ENCODE measurements at regions not wholly inside any gene's neighbourhood (a gene's known extent, or its start where the extent isn't known, plus 50 kb on each side); places are given as distances from the start of the nearest gene placed in this dataset.

- Histone ChIP-seq H3K27me3 (replicated peaks) (no peaks in the 10 kb centered on the region), H3K36me3 (no peaks in the 10 kb centered on the region), H3K27ac (no peak overlapping the region), H3K4me1 (replicated peaks) (no peaks in the 10 kb centered on the region), H3K4me3 (no peak overlapping the region), H3K9me3 (replicated peaks) (no peaks in the 10 kb centered on the region)
- DNase-seq (ENCODE audit: low read depth in 1 of 2, low spot score in 2 of 2) = no peak
These were observed 393.5 kb upstream of the PCDH9 start for GRCh38 chr13:67623630-67624029.

DNA sequence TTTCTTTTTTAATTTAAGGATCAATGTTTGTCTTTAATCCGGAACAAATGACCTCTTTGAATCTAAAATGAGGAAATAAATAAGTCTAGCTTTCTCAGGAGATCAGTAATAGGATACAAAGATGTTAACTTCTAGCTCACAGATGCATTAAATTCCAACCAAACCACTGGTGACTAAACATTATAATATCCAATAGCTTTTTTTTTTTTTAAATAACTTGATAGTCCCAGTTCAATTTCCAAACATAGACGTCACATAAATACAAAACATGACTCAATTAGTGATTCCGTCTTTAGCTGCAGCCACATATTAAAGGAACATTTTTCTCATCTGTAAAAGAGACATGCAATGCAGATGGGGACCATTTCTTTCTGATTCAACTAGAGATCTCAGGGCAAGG is 390.5 kb upstream of the PCDH9 start:
- Histone ChIP-seq H3K27me3 (replicated peaks) (no peaks in the 10 kb centered on the region), H3K36me3 (no peaks in the 10 kb centered on the region), H3K27ac (no peak overlapping the region), H3K9me3 (replicated peaks) (no peaks in the 10 kb centered on the region), H3K4me3 (no peak overlapping the region), H3K4me1 (replicated peaks) (no peaks in the 10 kb centered on the region)
- DNase-seq (ENCODE audit: low read depth in 1 of 2, low spot score in 2 of 2) = no peak

DNA sequence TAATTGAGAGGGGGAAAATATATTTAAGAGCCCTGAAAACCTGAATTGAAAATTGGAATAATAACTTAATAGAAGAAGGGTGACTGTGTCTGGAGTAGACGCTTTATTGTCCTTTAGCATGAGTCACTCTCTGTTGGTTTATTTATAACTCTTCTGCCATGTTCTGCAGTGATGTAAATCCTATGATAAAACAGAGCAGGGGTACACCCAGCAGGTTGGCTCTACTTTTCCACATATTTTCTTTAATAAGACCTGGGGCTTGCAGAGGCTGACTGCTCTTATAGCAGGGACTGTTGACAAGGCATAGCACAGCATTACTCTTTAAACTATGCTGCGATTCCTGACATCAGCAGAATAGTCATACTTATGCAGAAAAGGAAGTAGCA is 389.9 kb upstream of the PCDH9 start:
- H3K27ac ChIP-seq = no peak overlapping the region
- no peaks in the 10 kb centered on the region for H3K36me3 ChIP-seq
- H3K4me1 ChIP-seq (replicated peaks) = no peaks in the 10 kb centered on the region
- no peak overlapping the region for H3K4me3 ChIP-seq
- DNase-seq (ENCODE audit: low read depth in 1 of 2, low spot score in 2 of 2) = no peak
- H3K27me3 ChIP-seq (replicated peaks) = no peaks in the 10 kb centered on the region
- no peaks in the 10 kb centered on the region for H3K9me3 ChIP-seq (replicated peaks)

GRCh38 chr13:67619351-67619994 is 389.3 kb upstream of the PCDH9 start:
- no peak overlapping the region for H3K27ac ChIP-seq
- H3K9me3 ChIP-seq (replicated peaks) = no peaks in the 10 kb centered on the region
- no peak overlapping the region for H3K4me3 ChIP-seq
- no peaks in the 10 kb centered on the region for H3K27me3 ChIP-seq (replicated peaks)
- H3K4me1 ChIP-seq (replicated peaks) = no peaks in the 10 kb centered on the region
- DNase-seq (ENCODE audit: low read depth in 1 of 2, low spot score in 2 of 2) = no peak
- no peaks in the 10 kb centered on the region for H3K36me3 ChIP-seq

GRCh38 chr13:67614579-67614978 is 384.4 kb upstream of the PCDH9 start:
- H3K4me1 ChIP-seq (replicated peaks) = no peaks in the 10 kb centered on the region
- H3K27ac ChIP-seq = no peak overlapping the region
- H3K4me3 ChIP-seq = no peak overlapping the region
- no peaks in the 10 kb centered on the region for H3K9me3 ChIP-seq (replicated peaks)
- DNase-seq (ENCODE audit: low read depth in 1 of 2, low spot score in 2 of 2) = no peak
- H3K27me3 ChIP-seq (replicated peaks) = no peaks in the 10 kb centered on the region
- no peaks in the 10 kb centered on the region for H3K36me3 ChIP-seq

- Histone ChIP-seq H3K27ac (no peak overlapping the region), H3K4me1 (replicated peaks) (no peaks in the 10 kb centered on the region), H3K9me3 (replicated peaks) (no peaks in the 10 kb centered on the region), H3K36me3 (no peaks in the 10 kb centered on the region), H3K27me3 (replicated peaks) (no peaks in the 10 kb centered on the region), H3K4me3 (no peak overlapping the region)
- DNase-seq (ENCODE audit: low read depth in 1 of 2, low spot score in 2 of 2) = no peak
These were observed 383.9 kb upstream of the PCDH9 start for GRCh38 chr13:67614013-67614412.

GRCh38 chr13:67588607-67589006 is 358.5 kb upstream of the PCDH9 start:
- Histone ChIP-seq H3K4me3 (no peak overlapping the region), H3K27ac (no peak overlapping the region), H3K36me3 (no peaks in the 10 kb centered on the region), H3K9me3 (replicated peaks) (no peaks in the 10 kb centered on the region), H3K27me3 (replicated peaks) (no peaks in the 10 kb centered on the region), H3K4me1 (replicated peaks) (no peaks in the 10 kb centered on the region)
- no peak for DNase-seq (ENCODE audit: low read depth in 1 of 2, low spot score in 2 of 2)

DNA sequence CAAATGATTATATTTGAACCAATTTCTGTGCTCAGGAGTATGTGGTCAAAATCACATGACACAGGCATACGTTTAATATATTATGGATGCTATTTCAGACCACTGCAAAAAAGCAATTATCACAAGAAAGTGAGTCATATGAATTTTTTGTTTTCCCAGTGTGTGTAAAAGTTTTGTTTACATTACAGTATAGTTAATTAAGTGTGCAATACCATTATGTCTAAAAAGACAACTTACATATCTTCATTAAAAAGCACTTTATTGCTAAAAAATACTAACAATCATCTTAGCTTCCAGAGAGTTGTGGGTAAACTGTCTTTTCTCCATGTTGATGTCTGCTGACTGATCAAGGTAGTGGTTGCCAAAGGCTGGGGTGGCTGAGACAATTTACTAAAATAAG is 347.2 kb upstream of the PCDH9 start:
- Histone ChIP-seq H3K36me3 (no peaks in the 10 kb centered on the region), H3K4me1 (replicated peaks) (no peaks in the 10 kb centered on the region), H3K27me3 (replicated peaks) (no peaks in the 10 kb centered on the region), H3K27ac (no peak overlapping the region), H3K4me3 (no peak overlapping the region), H3K9me3 (replicated peaks) (no peaks in the 10 kb centered on the region; the same call in 1 of the 2 replicates)
- no peak for DNase-seq (ENCODE audit: low read depth in 1 of 2, low spot score in 2 of 2)

DNA sequence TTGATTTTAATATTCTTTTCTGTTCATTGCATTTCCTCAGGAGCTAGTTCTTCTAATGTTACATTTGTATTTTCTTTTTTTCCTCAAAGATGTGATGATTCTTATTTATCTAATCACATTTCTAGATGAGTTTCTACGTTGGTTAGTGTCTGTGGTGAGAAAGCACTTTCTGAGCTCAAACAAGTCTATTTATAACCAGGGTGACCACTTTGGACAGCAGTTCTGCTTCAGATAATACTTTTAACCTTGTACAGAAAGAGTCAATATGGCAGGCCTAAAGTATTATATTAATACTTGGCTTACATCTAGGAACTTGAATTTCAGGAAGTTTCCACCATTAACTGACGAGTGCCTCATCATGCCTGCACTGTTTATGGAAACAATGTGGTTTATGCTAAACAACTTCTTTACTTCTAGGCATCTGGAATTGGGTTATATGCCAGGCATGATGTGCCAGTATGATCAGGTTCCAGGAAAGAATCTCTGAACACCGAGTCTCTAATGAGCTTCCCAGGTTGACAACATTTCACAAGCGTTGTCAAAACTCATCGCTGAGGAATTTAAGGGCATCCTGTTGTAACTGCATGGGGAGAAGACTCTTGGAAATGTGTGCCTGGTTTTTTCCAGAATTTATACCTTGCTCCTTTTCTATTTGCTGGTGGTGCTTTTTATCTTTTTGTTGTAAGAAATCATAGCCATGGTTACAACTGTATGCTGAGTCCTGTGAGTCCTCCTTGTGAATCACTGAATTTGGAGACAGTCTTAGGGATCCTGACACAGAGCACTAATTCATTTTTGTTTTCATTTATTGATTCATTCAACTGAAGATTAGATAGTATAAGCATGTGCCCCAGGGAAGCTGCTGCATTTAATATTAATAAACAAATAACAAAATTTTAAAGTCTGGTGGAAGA is 344.4 kb upstream of the PCDH9 start:
- Histone ChIP-seq H3K36me3 (no peaks in the 10 kb centered on the region), H3K9me3 (replicated peaks) (no peaks in the 10 kb centered on the region; the same call in 1 of the 2 replicates), H3K4me3 (no peak overlapping the region), H3K27me3 (replicated peaks) (no peaks in the 10 kb centered on the region), H3K27ac (no peak overlapping the region), H3K4me1 (replicated peaks) (no peaks in the 10 kb centered on the region)
- DNase-seq (ENCODE audit: low read depth in 1 of 2, low spot score in 2 of 2) = no peak

GRCh38 chr13:67568205-67568604 is 338.1 kb upstream of the PCDH9 start:
- H3K36me3 ChIP-seq = no peaks in the 10 kb centered on the region
- no peak for DNase-seq (ENCODE audit: low read depth in 1 of 2, low spot score in 2 of 2)

GRCh38 chr13:67557642-67558241 is 327.6 kb upstream of the PCDH9 start:
- no peaks in the 10 kb centered on the region for H3K36me3 ChIP-seq
- H3K4me1 ChIP-seq (replicated peaks) = no peaks in the 10 kb centered on the region
- no peak for DNase-seq (ENCODE audit: low read depth in 1 of 2, low spot score in 2 of 2)
- no peak overlapping the region for H3K4me3 ChIP-seq
- no peaks in the 10 kb centered on the region for H3K9me3 ChIP-seq (replicated peaks)
- H3K27ac ChIP-seq = no peak overlapping the region
- no peaks in the 10 kb centered on the region for H3K27me3 ChIP-seq (replicated peaks)

More at GRCh38 chr13:67568205-67568604, 338.1 kb upstream of the PCDH9 start:
- Histone ChIP-seq H3K4me3 (no peak overlapping the region), H3K27ac (no peak overlapping the region), H3K9me3 (replicated peaks) (no peaks in the 10 kb centered on the region), H3K4me1 (replicated peaks) (no peaks in the 10 kb centered on the region), H3K27me3 (replicated peaks) (no peaks in the 10 kb centered on the region)

GRCh38 chr13:67557118-67557517 is 327.0 kb upstream of the PCDH9 start:
- no peaks in the 10 kb centered on the region for H3K36me3 ChIP-seq
- H3K27ac ChIP-seq = no peak overlapping the region
- no peak for DNase-seq (ENCODE audit: low read depth in 1 of 2, low spot score in 2 of 2)
- H3K9me3 ChIP-seq (replicated peaks) = no peaks in the 10 kb centered on the region
- no peak overlapping the region for H3K4me3 ChIP-seq
- no peaks in the 10 kb centered on the region for H3K4me1 ChIP-seq (replicated peaks)
- no peaks in the 10 kb centered on the region for H3K27me3 ChIP-seq (replicated peaks)

DNA sequence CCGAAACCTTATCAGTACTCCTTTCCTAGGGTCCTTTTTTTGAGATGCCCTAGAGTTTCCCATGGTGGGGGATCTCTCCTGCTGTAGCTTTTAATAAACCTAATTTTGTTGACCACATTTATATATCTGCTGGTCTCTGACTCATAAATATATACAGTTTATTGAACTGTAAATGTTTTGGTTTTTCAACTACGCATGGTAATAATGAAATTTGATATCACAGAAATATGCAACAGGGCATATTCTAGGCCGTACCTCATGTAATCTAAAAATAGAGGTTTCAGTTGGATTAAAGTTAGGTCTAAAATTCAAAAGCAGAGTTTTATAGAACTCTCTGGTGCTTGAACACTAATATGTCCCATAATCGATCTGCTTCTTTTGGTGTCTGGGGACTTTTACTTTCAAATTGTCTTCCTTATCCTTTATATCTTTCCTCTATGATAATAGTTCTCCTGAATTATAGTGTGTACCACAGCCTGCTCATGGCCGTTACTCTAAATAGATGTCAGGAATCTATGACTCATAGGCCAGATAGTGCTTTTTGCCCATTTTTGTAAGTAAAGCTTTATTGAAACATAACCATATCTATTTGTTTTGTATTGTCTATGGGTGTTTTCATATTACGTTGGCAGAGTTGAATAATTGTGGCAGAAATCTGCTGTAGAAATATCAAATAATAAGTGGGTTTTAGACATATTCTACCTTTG is 324.8 kb upstream of the PCDH9 start:
- Histone ChIP-seq H3K27me3 (replicated peaks) (no peaks in the 10 kb centered on the region), H3K4me1 (replicated peaks) (no peaks in the 10 kb centered on the region), H3K36me3 (no peaks in the 10 kb centered on the region), H3K4me3 (no peak overlapping the region), H3K9me3 (replicated peaks) (no peaks in the 10 kb centered on the region), H3K27ac (no peak overlapping the region)
- no peak for DNase-seq (ENCODE audit: low read depth in 1 of 2, low spot score in 2 of 2)

DNA sequence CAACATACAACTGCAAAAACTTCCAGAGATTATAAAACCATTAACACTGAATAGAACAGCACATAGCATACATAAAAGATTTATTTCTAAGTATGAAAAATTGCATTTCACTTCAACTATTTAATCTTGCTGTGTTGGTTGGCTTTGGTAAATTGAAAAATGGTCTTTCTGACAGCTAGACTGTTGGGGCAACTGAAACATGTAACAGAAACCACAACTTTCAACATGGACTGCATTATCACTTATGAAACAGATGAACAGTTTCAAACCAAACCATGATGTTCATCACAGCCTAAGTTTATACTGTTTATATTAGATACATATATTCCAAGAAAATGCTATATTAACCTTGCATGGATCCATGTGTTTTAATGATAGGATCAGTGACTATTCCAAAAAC is 324.1 kb upstream of the PCDH9 start:
- Histone ChIP-seq H3K4me3 (no peak overlapping the region), H3K27me3 (replicated peaks) (no peaks in the 10 kb centered on the region), H3K9me3 (replicated peaks) (no peaks in the 10 kb centered on the region), H3K36me3 (no peaks in the 10 kb centered on the region), H3K27ac (no peak overlapping the region), H3K4me1 (replicated peaks) (no peaks in the 10 kb centered on the region)
- DNase-seq (ENCODE audit: low read depth in 1 of 2, low spot score in 2 of 2) = no peak
